DMS153 (cell line): ENCODE measurements at regions not wholly inside any gene's neighbourhood (a gene's known extent, or its start where the extent isn't known, plus 50 kb on each side); places are given as distances from the start of the nearest gene placed in this dataset.
"Not testable (repeated sequence)": the region's sequence is repeated elsewhere in the genome, so short reads cannot be mapped to it uniquely, and the experiment has no call there.

ENCODE experiments used
- DNase-seq: peaks from one replicate; lab custom pipeline; 2025; lab: John Stamatoyannopoulos, UW

DNA sequence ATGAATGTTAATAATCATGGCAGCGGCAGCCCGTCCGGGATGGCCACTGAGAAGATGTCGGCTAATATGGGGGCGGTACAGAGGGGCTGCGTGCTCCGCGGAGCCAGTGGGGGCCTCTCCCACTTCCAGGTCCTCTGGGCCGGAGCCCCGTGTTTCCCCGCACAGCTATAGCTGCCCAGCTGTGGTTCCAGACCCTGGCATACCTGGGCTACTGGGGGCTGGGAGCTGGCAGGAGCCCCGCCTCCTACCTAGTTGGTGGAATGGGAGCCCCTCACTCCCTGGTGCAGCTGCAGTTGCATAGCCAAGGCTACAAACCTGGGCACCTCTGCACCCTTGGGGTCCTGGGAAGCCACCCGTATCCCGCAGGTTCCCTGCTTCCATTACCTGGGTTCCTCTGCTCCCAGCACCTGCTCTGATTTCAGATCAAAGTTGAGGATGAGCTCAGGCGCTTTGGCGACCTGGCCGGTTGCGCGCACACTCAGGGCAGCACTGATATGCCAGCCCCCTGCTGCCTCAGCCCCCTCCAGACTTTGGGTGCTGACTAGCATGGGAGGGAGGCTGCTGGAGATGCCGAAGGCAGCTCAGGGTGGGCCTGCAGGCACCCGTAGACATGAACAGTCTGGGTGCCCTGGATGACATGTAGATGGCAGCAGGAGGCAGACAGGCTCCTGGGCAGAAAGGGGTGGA lies 236.5 kb upstream of the SEMA3D start:
- DNase-seq: no peak

DNA sequence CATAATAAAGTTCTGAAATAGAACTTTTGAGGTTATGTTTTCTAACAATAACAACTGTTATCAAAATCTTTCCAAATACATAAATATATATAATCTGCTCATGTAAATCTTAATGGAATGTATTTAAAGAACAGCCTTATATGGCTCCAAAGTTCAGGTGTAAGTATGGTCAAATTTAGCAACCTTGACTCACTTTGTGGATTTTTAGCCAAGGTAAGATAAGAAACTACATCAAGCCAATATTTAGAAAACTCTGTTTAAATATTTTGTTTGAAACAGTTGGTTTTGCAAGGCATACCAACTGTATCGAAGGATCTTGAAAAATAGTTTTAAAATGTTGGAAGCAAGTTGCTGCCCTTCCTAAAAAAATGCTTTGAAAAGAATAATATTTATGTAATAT lies 228.9 kb upstream of the SEMA3D start:
- DNase-seq: no peak

- no peak for DNase-seq
Measured at GRCh38 chr7:85413718-85414117, 226.9 kb upstream of the SEMA3D start.

DNA sequence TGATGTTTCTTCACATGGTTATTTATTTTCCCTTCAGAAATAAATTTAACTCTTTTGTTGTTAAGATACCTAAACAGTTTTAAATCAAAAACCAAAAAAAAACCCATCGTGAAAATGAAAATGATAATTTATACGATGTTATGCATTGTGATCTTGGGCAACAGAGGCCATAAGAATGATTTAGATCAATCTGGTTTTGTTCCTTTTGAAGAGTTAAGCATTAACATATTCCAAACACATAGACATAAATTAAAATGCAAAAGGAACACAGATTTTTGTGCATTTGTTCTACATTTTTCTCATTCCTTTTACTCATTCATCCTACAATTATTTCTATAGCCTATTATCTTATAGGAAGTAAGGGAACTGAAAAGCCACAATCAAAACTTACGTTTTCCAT lies 226.1 kb upstream of the SEMA3D start:
- DNase-seq: no peak

GRCh38 chr7:85407391-85407790 lies 220.5 kb upstream of the SEMA3D start:
- no peak for DNase-seq

DNA sequence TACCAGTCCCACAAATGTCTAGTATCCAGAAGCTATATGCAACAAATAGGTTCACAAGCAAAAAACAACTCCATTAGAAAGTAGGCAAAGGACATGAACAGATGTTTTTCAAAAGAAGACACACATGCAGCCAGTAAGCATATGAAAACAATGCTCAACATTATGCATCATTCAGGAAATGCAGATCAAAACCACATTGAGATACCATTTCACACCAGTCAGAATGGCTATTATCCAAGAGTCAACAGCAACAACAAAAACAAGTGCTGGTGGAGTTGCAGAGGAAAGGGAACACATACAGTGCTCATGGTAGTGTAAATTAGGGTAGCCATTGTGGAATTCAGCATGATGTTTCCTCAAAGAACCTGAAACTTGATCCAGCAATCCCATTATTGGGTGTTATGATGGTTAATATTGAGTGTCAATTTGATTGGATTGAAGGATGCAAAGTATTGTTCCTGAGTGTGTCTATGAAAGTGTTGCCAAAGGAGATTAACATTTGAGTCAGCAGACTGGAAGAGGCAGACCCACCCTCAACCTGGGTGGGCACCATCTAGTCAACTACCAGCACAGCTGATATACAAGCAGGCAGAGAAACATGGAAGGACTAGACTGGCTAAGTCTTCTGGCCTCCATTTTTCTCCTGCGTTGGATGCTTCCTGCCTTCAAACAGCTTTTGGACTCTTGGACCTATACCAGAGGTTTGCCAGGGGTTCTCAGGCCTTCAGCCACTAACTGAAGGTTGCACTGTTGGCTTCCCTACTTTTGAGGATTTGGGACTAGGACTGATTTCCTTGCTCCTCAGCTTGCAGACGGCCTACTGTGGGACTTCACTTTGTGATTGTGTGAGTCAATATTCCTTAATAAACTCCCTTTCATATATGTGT lies 218.4 kb upstream of the SEMA3D start:
- no peak for DNase-seq

DNA sequence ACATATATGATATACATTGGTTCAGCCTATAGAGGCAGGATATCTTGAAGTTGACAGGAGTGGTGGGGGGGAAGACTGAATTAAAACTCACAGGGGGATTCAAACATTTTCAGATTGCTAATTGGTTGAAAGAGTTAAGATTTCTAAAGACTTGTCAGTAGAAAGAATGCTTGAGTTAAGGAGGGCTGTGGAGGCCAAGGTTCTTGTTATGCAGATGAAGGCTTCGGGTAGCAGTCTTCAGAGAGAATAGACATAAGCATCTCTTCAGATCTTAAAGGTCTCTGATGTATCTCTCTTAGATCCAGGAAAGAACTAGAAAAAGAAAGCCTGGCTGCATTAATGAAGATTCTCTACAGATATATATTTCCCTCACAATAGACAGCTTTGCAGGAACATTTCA lies 209.8 kb upstream of the SEMA3D start:
- no peak for DNase-seq

GRCh38 chr7:85392789-85393188 lies 205.9 kb upstream of the SEMA3D start:
- no peak for DNase-seq

DNA sequence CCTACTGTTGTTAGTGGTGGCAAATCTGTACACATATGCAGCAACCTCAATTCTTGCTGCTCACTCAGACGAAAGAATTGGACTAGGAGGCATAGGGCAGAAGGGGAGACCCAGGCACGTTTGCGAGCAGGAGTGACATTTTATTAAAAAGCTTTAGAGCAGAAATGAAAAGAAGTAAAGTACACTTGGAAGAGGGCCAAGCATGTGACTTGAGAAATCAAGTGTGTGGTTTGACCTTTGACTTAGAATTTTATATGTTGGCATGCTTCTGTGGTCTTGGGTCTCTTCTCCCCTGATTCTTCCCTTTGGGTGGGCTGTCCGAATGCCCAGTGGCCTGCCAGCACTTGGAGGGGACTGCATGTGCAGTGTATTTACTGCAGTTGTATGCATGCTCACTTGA lies 205.5 kb upstream of the SEMA3D start:
- DNase-seq: no peak

GRCh38 chr7:85386460-85386859 lies 199.6 kb upstream of the SEMA3D start:
- DNase-seq: no peak

DNA sequence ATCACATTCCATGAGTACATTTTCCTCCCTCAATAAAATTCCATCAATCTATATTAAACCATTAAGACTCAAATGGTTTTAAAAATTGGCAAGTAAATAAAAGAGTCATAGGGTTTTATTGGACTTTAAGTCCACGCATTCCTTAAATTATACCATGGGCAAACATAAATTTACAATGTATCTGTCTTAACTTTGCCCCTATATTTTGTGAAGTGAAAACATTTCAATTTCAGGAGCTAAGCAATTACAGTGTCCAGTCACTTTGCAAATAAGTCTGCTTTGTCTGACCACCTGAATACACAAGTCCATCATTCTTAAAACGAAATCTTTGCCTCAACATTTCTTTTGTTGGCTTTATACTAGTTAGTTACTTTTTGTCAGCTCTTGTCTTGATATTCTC lies 197.5 kb upstream of the SEMA3D start:
- no peak for DNase-seq

- no peak for DNase-seq
Measured at GRCh38 chr7:85381212-85381611, 194.4 kb upstream of the SEMA3D start.

DNA sequence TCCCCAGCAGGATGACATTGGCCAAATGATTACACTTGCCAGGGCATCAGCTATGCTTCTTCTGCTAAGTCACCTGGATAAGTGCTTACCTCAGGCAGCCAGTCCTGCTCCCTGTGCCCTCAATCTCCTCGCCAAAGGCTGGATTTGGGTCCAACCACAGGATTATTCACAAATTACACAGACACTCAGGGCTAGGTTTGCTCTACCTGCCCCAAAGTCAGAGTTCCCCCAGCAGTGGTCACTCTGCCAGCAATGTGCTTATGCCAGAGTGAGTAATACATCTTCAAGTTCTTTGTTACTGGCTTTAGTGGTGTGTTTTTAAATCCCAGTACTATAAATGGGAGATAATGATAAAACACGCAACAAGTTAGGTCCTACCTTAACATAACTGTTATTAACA lies 189.7 kb upstream of the SEMA3D start:
- DNase-seq: no peak

DNA sequence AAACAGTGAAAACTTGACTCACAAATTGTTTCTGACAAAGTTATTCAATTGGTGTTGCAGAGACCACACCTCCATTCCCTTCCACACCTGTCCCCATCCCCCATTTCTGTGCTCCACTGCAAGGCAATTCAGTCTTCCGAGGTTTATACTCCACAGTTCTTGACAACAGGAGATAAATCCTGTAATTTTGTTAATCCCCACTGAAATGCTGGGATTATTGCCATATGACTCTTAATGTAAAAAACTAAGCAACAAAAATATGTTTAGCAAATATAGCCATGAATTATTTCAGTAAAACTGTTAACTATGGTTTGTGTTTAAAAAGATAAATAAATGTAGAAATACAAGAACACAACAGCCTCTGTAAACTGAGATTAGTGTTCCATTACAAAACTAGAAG lies 170.1 kb upstream of the SEMA3D start:
- DNase-seq: no peak

DNA sequence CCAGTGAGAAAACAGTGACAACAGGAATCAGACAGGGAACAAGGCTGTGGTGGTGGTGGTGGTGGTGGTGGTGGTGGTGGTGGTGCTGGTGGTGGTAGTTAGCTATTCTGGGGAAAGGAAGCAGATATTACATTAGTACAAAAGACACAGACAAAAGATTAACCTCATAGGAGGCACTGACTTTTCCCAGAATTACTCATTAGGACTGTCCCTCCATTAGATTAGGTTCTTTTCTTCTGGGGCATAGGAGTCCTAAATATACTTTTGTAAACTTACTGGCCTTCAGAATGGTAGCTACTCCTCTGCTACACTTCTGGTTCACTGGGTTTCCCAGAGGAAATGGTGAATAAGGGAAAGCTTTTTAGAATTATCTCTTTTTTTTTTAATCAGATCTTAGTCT lies 156.6 kb upstream of the SEMA3D start:
- DNase-seq: no peak

DNA sequence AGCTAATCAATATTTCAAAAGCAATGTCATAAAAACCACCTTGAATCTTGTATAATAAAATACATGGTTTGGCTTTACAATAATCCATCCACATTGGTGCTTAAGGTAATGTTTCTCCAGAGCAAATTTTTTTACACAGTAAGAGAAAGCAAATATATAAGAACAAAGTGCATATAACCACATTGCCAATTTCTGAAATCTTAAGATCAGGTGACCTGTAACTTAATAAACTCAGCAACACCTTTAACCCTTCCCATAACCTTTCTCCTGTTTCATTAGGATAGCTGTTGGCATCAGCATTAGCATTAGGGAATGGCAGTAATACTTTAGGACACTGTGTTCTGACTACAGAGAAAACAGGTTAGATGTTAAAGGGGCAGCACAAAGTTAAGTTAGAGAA lies 155.9 kb upstream of the SEMA3D start:
- no peak for DNase-seq

GRCh38 chr7:85341973-85342372 lies 155.1 kb upstream of the SEMA3D start:
- DNase-seq: no peak

- DNase-seq: no peak
Measured at GRCh38 chr7:85341121-85341520, 154.3 kb upstream of the SEMA3D start.

GRCh38 chr7:85336086-85336485 lies 149.2 kb upstream of the SEMA3D start:
- no peak for DNase-seq

- not testable (repeated sequence) for DNase-seq
Measured at GRCh38 chr7:85335113-85335512, 148.3 kb upstream of the SEMA3D start.

- DNase-seq: no peak
Measured at GRCh38 chr7:85328456-85328998, 141.7 kb upstream of the SEMA3D start.

DNA sequence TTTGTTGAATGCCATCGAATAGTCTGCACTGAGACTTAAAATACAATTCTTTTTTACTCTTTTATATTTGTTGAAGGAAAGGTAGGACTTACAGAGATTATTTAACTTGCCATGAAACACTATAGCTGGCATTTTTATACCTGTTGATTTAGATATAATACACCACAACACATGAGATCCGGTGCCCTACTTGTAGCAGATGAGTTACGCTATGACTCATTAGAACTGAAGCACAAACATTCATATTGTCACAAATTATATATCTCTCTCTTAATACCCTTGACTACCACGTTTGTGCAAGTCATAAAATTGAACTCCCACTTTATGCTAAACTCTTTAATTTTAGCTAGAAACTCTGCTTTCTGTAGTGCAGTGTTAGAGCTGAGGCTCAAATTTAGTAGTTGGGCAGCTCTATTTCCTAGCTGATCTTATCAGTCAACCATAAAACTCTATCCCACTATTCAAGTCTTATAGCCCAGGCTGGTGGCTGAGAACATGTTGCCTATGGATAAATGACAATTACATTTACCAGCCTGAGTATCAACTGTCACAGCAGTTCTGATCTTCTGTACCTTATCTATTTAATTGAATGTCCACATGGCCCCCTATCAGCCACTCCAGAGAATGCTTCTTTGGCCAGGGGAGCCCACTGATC lies 137.4 kb upstream of the SEMA3D start:
- DNase-seq: no peak

GRCh38 chr7:85322252-85322651 lies 135.4 kb upstream of the SEMA3D start:
- no peak for DNase-seq
